MM.1S (cell line): ENCODE measurements at regions not wholly inside any gene's neighbourhood (a gene's known extent, or its start where the extent isn't known, plus 50 kb on each side); places are given as distances from the start of the nearest gene placed in this dataset.

Experiments used
- CTCF ChIP-seq: fragments of 300-600 bp; sonication (generic); IDR thresholded peaks from 2 replicates; pipeline ENCODE4 v1.5.1; 2016; ENCODE audit warnings: antibody characterized with exemption, low read length, mixed read lengths
- EZH2 ChIP-seq: fragments of 300-600 bp; sonication (generic); optimal IDR thresholded peaks from 2 replicates; pipeline ENCODE3; 2017; ENCODE audit warnings: low read depth, mild to moderate bottlenecking, antibody characterized with exemption, low read length, mixed read lengths
- EZH2phosphoT487 ChIP-seq: fragments of 300-600 bp; sonication (generic); IDR thresholded peaks from 2 replicates; pipeline ENCODE4 v1.6.1; 2018; ENCODE audit warnings: antibody characterized with exemption, low read length

GRCh38 chrX:42708222-42708621 lies 69.7 kb downstream of the PPP1R2C start:
- TF ChIP-seq CTCF (no peak), EZH2phosphoT487 (no peak), EZH2 (no peak)
